ENCODE measurements at regions not wholly inside any gene's neighbourhood (a gene's known extent, or its start where the extent isn't known, plus 50 kb on each side); places are given as distances from the start of the nearest gene placed in this dataset.
"Not testable (repeated sequence)": the region's sequence is repeated elsewhere in the genome, so short reads cannot be mapped to it uniquely, and the experiment has no call there.

DNA sequence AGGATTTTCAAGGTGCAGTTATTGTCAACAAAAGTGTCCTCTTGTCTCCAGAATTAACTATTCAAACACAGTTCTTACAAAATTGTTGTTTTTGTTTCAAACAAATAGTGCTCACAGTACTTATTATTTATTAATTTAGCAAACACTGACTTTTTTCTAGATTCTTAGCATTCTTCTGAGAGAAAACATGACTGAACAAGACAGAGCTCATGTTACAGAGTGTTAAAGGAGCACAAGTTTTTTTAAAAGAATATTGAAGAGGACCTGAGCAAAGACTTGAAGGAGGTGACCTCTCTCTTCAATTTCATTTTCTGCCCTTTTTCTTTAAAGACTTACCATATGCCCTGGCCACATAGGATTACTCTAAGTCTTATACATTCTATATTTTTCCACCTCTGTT, 2220.3 kb upstream of the AGA start:
- H3K27me3 ChIP-seq (ENCODE audit: control insufficient read depth, insufficient read depth, low read length) = no peaks in the 10 kb centered on the region
- no peaks in the 10 kb centered on the region for H3K36me3 ChIP-seq (ENCODE audit: control insufficient read depth, insufficient read depth, low read length)
- Mint-ChIP-seq H3K36me3 (no peaks in the 10 kb centered on the region), H3K27ac (no peak overlapping the region), H3K4me3 (no peak overlapping the region), H3K9me3 (peaks cover 0 to 37% (median 14%) of the 10 kb centered on the region in 7 donors), H3K27me3 (no peaks in the 10 kb centered on the region), H3K4me1 (no peaks in the 10 kb centered on the region)
- ATAC-seq (ENCODE audit: low read depth in 2 of 2) = no peak
- peaks cover 0 to 9% of the 10 kb centered on the region in 2 experiments for H3K9me3 ChIP-seq (ENCODE audit: control insufficient read depth in 2 of 2, low read length in 2 of 2)
- no peak for DNase-seq
- no peak overlapping the region for H3K4me3 ChIP-seq (ENCODE audit: low read depth, low read length)
- no peaks in the 10 kb centered on the region for H3K4me1 ChIP-seq (ENCODE audit: control insufficient read depth, insufficient read depth, low read length, poor library complexity, severe bottlenecking)
- H3K27ac ChIP-seq (ENCODE audit: insufficient read depth, low read length, poor library complexity, severe bottlenecking) = no peak overlapping the region

DNA sequence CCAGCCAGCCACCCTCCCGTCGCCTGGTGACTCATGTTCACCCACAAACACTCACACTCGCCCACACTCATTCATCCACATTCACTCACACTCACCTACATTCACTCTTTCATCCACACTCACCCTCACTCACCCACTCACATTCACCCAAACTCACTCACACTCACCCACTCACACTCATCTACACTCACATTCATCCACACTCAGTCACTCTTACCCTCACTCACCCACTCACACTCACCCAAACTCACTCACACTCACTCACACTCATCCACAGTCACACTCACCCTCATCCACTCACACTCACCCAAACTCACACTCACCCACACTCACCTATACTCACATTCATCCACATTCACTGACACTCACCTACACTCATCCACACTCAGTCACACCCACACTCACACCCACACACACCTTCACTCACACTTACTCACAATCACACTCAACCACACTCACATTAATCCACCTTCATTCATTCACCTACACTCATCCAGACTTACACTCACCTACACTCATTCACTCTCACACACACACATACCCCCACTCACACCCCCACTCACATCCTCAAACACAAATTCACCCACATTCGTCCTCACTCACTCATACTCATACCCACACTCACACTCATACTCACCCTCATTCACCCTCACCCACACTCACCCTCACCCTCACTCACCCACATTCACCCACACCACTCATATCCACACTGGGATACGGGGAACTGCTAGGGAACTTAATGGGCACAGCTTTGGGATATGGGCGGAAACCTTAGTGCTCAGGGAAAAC, 2221.6 kb upstream of the AGA start:
- H3K4me3 ChIP-seq (ENCODE audit: low read depth, low read length) = no peak overlapping the region
- no peak overlapping the region for H3K27ac ChIP-seq (ENCODE audit: insufficient read depth, low read length, poor library complexity, severe bottlenecking)
- Mint-ChIP-seq H3K9me3 (peaks cover 0 to 33% (median 11%) of the 10 kb centered on the region in 7 donors), H3K4me3 (no peak overlapping the region), H3K4me1 (no peaks in the 10 kb centered on the region), H3K27me3 (no peaks in the 10 kb centered on the region), H3K27ac (no peak overlapping the region), H3K36me3 (no peaks in the 10 kb centered on the region)
- H3K4me1 ChIP-seq (ENCODE audit: control insufficient read depth, insufficient read depth, low read length, poor library complexity, severe bottlenecking) = no peaks in the 10 kb centered on the region
- no peaks in the 10 kb centered on the region for H3K36me3 ChIP-seq (ENCODE audit: control insufficient read depth, insufficient read depth, low read length)
- H3K27me3 ChIP-seq (ENCODE audit: control insufficient read depth, insufficient read depth, low read length) = no peaks in the 10 kb centered on the region
- DNase-seq (no peak), ATAC-seq (ENCODE audit: low read depth in 2 of 2) (no peak)
- peaks cover 0 to 9% of the 10 kb centered on the region in 2 experiments for H3K9me3 ChIP-seq (ENCODE audit: control insufficient read depth in 2 of 2, low read length in 2 of 2)

DNA sequence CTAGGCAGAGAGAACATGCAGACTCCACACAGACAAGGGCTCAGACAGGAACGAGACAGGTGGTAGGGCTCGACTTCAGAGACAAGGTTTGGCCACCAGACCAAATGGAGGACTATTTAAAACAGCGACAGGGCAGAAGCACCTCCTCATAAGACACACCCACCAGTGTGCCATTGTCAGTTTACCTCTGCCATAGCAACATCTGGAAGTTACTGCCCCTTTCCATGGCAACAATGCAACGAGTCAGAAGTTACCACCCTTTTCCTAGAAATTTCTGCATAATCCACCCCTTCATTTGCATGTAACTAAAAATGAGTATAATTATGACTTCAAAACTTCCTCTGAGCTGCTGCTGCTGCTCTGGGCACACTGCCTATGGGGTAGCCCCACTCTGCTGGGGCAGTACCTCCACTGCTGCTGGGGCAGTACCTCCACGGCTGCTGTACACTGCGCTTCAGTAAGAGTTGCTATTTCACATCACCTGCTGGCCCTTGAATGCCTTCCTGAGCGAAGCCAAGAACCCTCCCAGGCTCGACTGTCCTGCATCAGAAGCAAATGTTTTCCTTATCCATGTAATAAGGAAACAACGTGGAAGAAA, 2222.3 kb upstream of the AGA start:
- DNase-seq = no peak
- H3K27me3 Mint-ChIP-seq = no peaks in the 10 kb centered on the region
- Histone ChIP-seq H3K27me3 (ENCODE audit: control insufficient read depth, insufficient read depth, low read length) (no peaks in the 10 kb centered on the region), H3K27ac (ENCODE audit: insufficient read depth, low read length, poor library complexity, severe bottlenecking) (no peak overlapping the region), H3K4me1 (ENCODE audit: control insufficient read depth, insufficient read depth, low read length, poor library complexity, severe bottlenecking) (no peaks in the 10 kb centered on the region), H3K4me3 (ENCODE audit: low read depth, low read length) (no peak overlapping the region), H3K9me3 (ENCODE audit: control insufficient read depth in 2 of 2, low read length in 2 of 2) (peaks cover 0 to 9% of the 10 kb centered on the region in 2 experiments), H3K36me3 (ENCODE audit: control insufficient read depth, insufficient read depth, low read length) (no peaks in the 10 kb centered on the region)
- no peak overlapping the region for H3K27ac Mint-ChIP-seq
- H3K4me3 Mint-ChIP-seq = no peak overlapping the region
- peaks cover 0 to 30% (median 11%) of the 10 kb centered on the region in 7 donors for H3K9me3 Mint-ChIP-seq
- no peak for ATAC-seq (ENCODE audit: low read depth in 2 of 2)
- no peaks in the 10 kb centered on the region for H3K4me1 Mint-ChIP-seq
- H3K36me3 Mint-ChIP-seq = no peaks in the 10 kb centered on the region

DNA sequence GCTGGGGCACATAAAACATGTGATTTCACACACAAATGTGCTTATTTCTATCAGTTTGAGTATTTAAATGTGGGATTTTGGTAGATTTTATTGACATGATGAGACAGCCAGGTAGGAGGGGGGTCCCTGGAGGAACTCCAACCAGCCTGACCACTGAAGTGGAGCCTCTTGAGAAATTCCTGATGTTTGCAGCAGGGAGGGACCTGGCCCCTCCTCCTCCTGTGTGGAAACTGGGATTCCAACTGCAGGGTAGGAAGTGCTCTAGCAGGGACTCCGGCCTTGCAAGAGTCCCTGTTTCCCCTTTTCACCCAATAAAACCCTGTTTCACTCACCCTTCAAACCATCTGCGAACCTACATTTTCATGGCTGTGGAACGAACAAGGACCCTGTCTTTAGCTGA, 2224.0 kb upstream of the AGA start:
- Mint-ChIP-seq H3K4me3 (no peak overlapping the region), H3K36me3 (no peaks in the 10 kb centered on the region), H3K27ac (no peak overlapping the region), H3K9me3 (peaks cover 0 to 27% (median 11%) of the 10 kb centered on the region in 7 donors), H3K4me1 (no peaks in the 10 kb centered on the region), H3K27me3 (no peaks in the 10 kb centered on the region)
- DNase-seq (no peak), ATAC-seq (ENCODE audit: low read depth in 2 of 2) (no peak)
- H3K36me3 ChIP-seq (ENCODE audit: control insufficient read depth, insufficient read depth, low read length) = no peaks in the 10 kb centered on the region
- H3K27ac ChIP-seq (ENCODE audit: insufficient read depth, low read length, poor library complexity, severe bottlenecking) = no peak overlapping the region
- no peaks in the 10 kb centered on the region for H3K27me3 ChIP-seq (ENCODE audit: control insufficient read depth, insufficient read depth, low read length)
- no peak overlapping the region for H3K4me3 ChIP-seq (ENCODE audit: low read depth, low read length)
- peaks cover 0 to 2% of the 10 kb centered on the region in 2 experiments for H3K9me3 ChIP-seq (ENCODE audit: control insufficient read depth in 2 of 2, low read length in 2 of 2)
- no peaks in the 10 kb centered on the region for H3K4me1 ChIP-seq (ENCODE audit: control insufficient read depth, insufficient read depth, low read length, poor library complexity, severe bottlenecking)

DNA sequence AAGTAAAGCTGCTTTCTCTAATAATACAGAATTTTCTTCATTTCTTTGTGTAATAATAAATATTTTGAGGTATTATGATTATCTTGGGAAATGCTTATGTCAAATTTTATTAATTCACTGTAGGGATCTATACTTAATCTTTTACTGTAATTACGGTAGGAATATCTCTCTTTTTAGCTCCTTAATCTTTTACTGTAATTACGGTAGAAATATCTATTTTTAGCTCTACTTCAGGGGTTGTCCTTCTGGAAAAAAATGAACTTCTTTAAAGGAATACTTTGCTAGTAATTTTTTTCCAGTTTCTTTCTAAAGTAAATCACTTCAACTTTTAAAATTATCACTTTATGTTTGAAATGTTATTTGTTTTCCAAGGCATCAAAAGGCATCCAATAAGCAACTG, 2229.4 kb upstream of the AGA start:
- H3K27ac ChIP-seq (ENCODE audit: insufficient read depth, low read length, poor library complexity, severe bottlenecking) = no peak overlapping the region
- H3K9me3 Mint-ChIP-seq = peaks cover 0 to 18% (median 7%) of the 10 kb centered on the region in 7 donors
- DNase-seq (no peak), ATAC-seq (ENCODE audit: low read depth in 2 of 2) (no peak)
- H3K9me3 ChIP-seq (ENCODE audit: control insufficient read depth in 2 of 2, low read length in 2 of 2) = peaks cover 0 to 2% of the 10 kb centered on the region in 2 experiments
- no peaks in the 10 kb centered on the region for H3K4me1 Mint-ChIP-seq
- no peaks in the 10 kb centered on the region for H3K4me1 ChIP-seq (ENCODE audit: control insufficient read depth, insufficient read depth, low read length, poor library complexity, severe bottlenecking)
- H3K36me3 Mint-ChIP-seq = no peaks in the 10 kb centered on the region
- H3K4me3 ChIP-seq (ENCODE audit: low read depth, low read length) = no peak overlapping the region
- H3K4me3 Mint-ChIP-seq = no peak overlapping the region
- H3K27me3 Mint-ChIP-seq = no peaks in the 10 kb centered on the region
- no peaks in the 10 kb centered on the region for H3K27me3 ChIP-seq (ENCODE audit: control insufficient read depth, insufficient read depth, low read length)
- no peaks in the 10 kb centered on the region for H3K36me3 ChIP-seq (ENCODE audit: control insufficient read depth, insufficient read depth, low read length)
- no peak overlapping the region for H3K27ac Mint-ChIP-seq

DNA sequence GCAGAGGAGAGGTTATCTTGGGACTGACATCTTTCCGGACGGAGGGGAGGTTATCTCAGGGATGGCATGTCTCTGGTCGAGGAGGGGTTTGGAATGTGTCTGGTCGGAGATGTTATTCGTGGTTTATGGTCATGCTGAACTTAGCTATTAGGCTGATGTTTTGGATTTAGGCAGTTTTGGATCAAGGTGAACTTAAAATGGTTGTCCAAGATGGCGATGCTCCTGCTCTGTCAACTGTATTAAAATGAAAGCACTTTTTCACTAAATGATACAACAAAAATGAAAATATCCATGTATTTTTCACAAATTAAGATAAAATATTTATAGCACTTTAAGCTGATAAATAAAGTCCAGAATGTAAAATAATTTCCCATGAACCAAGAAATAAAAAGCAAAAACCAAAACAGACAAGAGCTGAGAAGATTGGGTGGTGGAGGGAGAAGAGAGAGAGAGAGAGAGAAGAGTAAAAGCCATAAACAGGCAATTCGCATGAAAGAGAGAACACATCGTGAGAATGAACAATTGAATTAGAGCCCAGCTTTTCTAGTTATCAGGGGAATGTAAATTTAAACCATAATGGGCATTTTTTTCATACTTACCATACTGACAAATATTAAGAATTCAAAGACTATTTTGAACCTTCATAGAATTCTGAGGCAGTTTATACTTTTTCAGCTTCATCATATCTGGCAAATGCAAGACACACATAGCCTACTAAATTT, 2236.0 kb upstream of the AGA start:
- DNase-seq (no peak), ATAC-seq (ENCODE audit: low read depth in 2 of 2) (no peak)
- Histone ChIP-seq H3K27ac (ENCODE audit: insufficient read depth, low read length, poor library complexity, severe bottlenecking) (no peak overlapping the region), H3K4me1 (ENCODE audit: control insufficient read depth, insufficient read depth, low read length, poor library complexity, severe bottlenecking) (no peaks in the 10 kb centered on the region), H3K4me3 (ENCODE audit: low read depth, low read length) (no peak overlapping the region), H3K9me3 (ENCODE audit: control insufficient read depth in 2 of 2, low read length in 2 of 2) (no peaks in the 10 kb centered on the region), H3K36me3 (ENCODE audit: control insufficient read depth, insufficient read depth, low read length) (no peaks in the 10 kb centered on the region), H3K27me3 (ENCODE audit: control insufficient read depth, insufficient read depth, low read length) (no peaks in the 10 kb centered on the region)
- H3K4me3 Mint-ChIP-seq = no peak overlapping the region
- no peaks in the 10 kb centered on the region for H3K4me1 Mint-ChIP-seq
- H3K36me3 Mint-ChIP-seq = no peaks in the 10 kb centered on the region
- no peaks in the 10 kb centered on the region for H3K27me3 Mint-ChIP-seq
- peaks cover 4 to 29% (median 16%) of the 10 kb centered on the region in 7 donors for H3K9me3 Mint-ChIP-seq
- no peak overlapping the region for H3K27ac Mint-ChIP-seq

DNA sequence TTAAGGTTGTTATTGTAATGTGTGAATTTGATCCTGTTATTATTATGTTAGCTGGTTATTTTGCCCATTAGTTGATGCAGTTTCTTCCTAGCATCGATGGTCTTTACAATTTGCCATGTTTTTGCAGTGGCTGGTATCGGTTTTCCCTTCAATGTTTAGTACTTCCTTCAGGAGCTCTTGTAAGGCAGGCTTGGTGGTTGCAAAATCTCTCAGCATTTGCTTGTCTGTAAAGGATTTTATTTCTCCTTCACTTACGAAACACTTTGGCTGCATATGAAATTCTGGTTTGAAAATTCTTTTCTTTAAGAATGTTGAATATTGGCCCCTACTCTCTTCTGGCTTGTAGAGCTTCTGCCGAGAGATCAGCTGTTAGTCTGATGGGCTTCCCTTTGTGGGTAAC, 2241.4 kb upstream of the AGA start:
- not testable (repeated sequence) for DNase-seq; H3K36me3 Mint-ChIP-seq; H3K4me3 ChIP-seq (ENCODE audit: low read depth, low read length); H3K36me3 ChIP-seq (ENCODE audit: control insufficient read depth, insufficient read depth, low read length); H3K9me3 ChIP-seq (ENCODE audit: control insufficient read depth in 2 of 2, low read length in 2 of 2); H3K27me3 ChIP-seq (ENCODE audit: control insufficient read depth, insufficient read depth, low read length); H3K27ac Mint-ChIP-seq; H3K27ac ChIP-seq (ENCODE audit: insufficient read depth, low read length, poor library complexity, severe bottlenecking); H3K4me1 ChIP-seq (ENCODE audit: control insufficient read depth, insufficient read depth, low read length, poor library complexity, severe bottlenecking); H3K4me3 Mint-ChIP-seq; ATAC-seq (ENCODE audit: low read depth in 2 of 2); H3K4me1 Mint-ChIP-seq; H3K27me3 Mint-ChIP-seq
- H3K9me3 Mint-ChIP-seq = peaks cover 0 to 13% (median 5%) of the 10 kb centered on the region in 7 donors
